Middle frontal gyrus (tissue), 1 donor: ENCODE measurements at regions not wholly inside any gene's neighbourhood (a gene's known extent, or its start where the extent isn't known, plus 50 kb on each side); places are given as distances from the start of the nearest gene placed in this dataset.

ENCODE experiments used
- DNase-seq: peaks from one replicate; pipeline ENCODE4 v3.0.0-alpha.2; 2015; ENCODE audit warnings: low spot score; ENCODE audit errors: extremely low spot score

- DNase-seq, result no peak
Observed at GRCh38 chr2:20523073-20523798, 76.4 kb downstream of the RHOB start.

DNA sequence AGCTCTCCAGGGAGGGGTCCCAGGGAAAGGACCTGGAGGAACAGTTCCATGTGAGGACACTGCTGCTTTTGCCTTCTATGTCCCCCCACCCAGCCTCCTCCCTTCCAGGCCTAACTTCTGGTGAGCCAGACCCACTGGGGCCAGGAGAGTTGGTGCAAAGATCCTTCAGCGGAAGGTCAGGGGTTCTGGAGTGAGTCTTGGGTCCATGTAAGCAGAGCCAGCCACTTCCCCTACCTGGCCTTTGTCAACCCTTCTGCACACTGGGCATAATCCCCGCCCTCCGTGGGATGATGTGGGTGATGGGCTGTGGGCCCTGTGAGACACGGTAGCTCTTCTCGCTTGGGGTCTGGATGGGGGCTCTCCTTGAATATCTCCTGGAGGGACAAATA is 76.9 kb downstream of the RHOB start:
- DNase-seq, result no peak

- DNase-seq, result no peak
Observed at GRCh38 chr2:20524412-20525040, 77.7 kb downstream of the RHOB start.

GRCh38 chr2:20525041-20526035 is 78.5 kb downstream of the RHOB start:
- DNase-seq, result no peak

GRCh38 chr2:20526160-20526559 is 79.3 kb downstream of the RHOB start:
- DNase-seq, result no peak

GRCh38 chr2:20526708-20527107 is 79.8 kb downstream of the RHOB start:
- DNase-seq, result no peak

GRCh38 chr2:20528713-20529112 is 81.8 kb downstream of the RHOB start:
- no peak for DNase-seq

DNA sequence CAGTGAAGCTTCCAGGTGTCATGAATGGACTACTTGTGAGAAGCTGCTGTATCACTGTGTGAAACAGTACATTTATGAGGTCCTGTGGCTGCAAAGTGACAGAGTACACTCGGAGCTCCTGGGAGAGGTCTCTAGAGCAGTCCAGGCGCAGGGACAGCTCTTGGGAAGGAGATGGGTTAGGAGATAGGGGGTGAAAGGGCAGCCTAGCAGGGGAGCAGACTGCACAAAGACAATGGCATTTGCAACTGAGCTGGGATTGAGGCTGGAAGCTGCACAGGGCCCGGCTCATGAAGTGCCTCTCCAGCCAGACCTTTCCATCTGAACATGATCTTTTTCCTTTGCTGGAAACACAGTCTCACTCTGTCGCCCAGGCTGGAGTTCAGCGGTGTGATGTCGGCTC is 83.6 kb downstream of the RHOB start:
- no peak for DNase-seq

GRCh38 chr2:20531633-20532262 is 84.9 kb downstream of the RHOB start:
- DNase-seq, result no peak

DNA sequence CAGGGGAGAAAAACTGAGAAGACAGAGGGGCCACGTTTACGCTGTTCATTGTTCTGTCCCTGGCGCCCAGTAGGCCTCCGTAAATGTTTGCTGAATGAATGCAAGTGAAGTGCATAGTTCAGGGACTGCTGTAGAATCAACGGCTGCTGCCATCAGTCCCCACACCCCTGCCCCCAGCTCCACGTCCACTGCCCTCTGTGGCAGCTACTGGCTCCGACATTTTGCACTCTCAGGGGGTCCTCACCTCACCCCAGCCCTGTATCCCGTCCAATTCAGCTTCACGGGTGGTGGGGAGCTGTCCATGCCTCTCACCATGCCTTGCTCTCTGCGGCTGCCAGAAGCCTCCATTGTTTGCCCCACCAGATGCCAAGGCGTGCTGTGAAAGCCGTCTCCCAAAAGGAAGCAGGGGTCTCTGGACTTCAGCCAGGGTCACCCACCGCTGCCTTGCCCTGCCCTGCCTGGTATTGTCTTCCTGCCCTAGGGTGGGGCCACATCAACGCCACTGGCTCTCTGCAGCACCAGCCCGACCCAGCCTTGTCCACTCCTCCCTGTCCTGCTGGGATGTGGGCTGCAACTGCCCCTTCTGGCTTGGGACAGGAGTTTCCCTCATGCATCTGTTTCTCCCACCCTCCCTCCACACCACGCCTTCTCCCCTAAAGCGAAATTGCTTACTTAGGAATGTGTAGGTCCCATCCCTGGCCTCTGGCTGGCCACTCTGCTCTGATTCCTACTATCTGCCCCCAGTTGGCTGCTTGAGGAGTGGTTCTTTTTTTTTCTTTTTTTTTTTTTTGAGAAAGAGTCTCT is 86.0 kb downstream of the RHOB start:
- DNase-seq, result no peak

DNA sequence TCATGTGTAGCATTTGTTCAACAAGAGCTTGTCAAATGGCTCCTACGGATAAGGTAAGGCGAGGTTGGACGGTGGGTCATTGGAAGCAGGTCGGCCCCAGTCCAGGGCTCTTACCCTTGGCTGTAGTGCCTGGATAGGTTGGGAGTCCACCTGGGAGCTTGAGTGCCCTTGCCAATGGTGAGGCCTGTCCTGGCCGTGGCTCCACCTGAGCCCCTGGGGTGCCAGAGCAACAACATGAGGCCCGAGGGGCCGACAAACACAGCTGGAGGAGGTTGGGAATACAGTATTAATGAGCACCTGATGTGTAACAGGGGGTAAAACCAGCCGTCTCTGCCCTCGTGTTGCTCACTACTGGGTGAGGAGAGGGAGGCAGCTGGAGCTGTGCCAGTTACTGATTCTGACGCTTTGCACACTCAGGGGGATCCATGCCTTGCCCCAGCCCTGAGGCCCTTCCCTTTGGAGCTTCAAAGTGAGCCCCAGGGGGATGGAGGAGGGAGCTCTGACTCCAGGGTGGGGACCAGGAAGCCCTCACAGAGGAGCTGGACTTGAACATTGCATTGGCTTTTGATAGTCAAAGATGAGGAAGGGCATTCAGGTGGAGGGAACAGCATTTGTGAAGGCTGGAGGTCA is 87.2 kb downstream of the RHOB start:
- no peak for DNase-seq

GRCh38 chr2:20534913-20535801 is 88.3 kb downstream of the RHOB start:
- no peak for DNase-seq

DNA sequence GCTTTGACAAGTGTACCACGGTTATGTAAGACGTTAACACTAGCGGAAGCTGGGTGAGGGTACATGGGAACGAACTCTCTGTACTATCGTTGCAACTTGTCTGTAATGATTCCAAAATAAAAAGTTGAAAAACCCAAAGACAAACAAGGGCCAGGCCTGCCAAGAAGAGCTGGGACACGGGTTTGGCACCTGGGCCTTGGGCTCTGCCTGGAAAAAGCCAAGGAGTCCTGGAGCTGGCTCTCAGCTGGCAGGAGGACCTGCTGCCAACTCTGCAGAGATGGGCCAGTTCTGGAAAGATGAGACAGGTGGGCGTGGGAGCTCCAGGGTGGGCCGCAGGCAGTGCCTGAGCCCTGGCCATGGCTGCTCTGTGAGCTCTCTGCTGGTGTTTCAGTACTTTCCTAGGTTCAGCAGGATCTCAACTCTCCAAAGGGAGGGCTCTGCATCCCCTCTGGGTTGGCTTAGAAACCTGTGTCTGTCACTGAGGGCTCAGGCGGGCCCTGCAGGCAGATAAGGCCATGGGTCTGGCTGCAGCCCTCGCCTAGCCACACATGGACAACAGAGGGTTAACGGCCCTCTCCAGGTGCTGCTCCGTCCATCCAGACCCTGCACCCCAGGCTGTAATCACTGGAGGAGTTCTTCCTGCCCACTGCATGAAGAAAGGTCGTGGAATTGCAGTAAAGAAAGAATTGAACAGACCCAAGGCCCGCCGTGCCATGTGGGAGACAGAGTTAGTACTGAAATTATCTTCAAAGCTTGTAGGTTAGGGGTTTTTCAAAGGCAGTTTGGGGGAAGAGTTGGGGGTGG is 89.9 kb downstream of the RHOB start:
- DNase-seq, result peak; percentile 14

- no peak for DNase-seq
Observed at GRCh38 chr2:20537423-20538307, 90.8 kb downstream of the RHOB start.

DNA sequence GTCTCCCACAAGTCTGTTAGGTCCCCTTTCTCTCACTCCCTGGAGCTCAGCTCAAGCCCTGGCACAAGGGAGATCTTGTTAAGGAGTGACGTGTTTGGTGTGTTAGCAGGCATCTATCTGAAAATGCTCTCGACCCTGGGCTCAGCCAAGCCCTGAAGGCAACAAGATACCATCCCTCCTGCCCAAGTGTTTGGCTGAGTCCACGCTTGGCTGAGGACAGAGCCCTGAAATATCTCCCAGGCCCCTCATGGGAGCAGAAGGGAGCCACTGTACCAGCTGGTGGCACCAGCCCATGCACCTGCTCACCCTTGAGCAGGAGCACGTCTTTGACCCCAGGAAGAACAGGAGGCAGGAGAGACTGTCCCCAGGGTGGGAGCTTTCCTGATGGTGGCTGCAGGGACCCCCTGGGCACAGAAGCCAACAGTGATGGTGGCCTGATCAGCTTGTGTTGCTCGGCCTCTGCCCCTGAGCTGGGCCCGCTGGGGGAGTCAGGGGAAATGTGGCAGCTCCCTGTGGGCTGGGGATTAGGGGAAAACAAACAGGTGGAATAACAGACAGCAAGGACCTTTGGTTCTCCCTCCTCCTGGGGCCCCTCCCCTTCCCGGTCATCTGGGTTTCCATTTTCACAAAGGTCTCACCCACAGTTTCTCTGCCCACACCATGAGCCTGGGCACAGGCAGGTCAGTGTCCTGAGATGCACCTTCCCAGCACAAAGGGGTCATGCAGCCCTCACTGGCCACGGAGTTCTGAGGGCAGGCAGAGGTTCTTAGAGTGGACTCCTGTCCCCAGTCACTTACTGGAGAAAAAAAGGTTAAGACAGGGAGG is 91.6 kb downstream of the RHOB start:
- no peak for DNase-seq

GRCh38 chr2:20539133-20539719 is 92.4 kb downstream of the RHOB start:
- DNase-seq, result no peak
